NCI-H1105 treated with DMSO at 0.1 percent for 48 hours (cell line): ENCODE measurements at regions not wholly inside any gene's neighbourhood (a gene's known extent, or its start where the extent isn't known, plus 50 kb on each side); places are given as distances from the start of the nearest gene placed in this dataset.

Experiments
- DNase-seq: peaks from one replicate; lab custom pipeline; 2025; lab: John Stamatoyannopoulos, UW

DNA sequence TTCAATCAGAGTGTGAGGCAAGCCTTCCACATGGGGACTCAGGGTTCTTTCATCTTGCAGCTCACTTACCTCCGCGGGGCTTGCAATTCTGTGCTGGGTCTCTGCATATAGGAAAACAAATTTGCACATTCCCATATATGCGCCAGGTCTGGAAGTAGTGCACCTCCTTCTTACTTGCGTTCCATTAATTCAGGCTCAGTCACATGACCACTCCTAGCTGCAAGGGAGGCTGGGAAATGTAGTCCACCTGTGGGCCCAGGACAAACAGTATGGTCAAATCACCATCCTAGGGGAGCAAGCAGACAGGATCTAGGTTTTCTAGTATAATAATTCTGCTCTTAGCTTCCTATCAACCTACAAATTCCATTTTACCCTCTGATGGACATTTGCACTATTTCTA, 160.4 kb downstream of the AACS start:
- DNase-seq, result no peak

DNA sequence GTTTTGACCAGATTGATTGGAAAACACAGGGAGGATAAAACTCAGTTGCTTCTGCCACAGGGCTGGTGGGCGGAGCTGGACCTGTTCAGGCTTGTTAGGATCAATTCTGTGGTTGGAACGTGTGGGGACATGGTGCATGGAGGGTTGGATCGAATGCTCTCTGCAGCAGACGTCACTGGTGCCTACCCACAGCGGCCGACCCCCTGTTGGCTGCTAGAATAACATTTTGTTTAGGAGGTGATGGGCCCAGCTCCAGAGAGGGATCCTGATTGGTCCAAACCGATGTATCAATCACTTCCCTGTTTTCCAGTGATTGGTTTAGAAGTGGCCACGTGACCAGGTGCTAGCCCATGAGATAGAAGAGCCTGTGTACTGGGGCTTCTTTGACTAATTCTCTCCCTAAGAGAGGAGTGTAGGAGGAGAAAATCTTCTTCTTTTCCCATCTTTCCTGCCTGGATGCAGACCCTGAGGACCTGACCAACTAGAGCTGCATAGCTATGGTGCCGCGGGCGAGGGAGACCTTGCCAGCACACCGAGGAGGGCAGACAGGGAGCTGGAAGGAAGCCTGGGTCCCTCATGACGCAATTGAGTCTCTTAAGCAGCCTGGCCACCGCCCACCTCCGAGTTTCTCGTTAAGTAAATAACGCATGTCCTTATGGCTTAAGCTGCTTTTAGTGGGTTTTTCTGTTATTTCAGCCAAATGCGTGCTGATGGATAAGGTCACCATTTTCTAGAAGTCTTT, 163.5 kb downstream of the AACS start:
- DNase-seq, result peak; percentile 13

DNA sequence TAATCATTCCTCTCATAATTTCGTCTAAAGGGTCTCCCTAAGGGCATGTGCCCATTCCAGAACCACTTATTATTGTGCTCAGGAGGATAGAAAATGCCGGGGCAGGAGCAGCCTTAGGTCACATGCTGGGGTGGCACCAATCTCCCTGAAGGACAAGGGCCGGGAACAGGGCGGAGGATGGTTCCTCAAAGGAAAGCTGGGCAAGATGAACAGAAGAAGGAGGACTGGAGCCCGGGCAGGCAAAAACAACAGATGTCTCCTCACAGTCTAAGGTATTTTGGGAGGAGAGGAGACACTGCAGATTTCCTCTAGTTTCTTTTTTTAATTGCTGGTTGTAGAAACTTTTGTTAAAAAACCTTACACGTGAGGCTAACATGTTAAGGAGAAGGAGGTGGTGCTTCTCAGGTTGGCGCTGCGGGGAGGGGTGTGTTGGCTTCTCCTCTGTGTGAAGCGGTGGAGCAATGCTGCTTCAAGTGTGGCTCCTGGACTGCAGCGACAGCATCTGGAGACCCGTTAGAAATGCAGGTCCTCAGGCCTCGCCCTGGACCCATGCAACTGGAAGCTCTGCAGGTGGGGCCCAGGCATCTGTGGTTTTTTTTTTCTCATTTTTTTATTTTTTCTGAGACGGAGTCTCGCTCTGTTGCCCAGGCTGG, 164.8 kb downstream of the AACS start:
- no peak for DNase-seq

DNA sequence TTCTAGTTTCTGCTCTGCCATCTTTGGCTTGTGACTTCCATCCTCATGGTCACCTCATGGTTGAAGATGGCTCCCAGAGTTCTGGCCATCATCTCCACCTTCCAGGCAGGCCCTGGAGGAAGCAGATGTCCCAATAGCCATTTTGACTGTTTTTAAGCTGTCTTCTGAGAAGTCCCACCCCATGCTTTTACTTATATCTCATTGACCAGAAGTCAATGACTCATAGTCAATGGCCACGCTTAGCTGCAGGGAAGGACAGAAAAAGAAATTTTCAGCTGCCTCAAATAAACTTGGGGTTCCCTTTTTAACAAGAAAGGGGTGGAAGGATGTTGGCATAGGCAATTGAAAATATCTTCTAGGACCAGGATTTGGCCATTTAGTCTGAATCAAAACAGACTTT, 168.1 kb downstream of the AACS start:
- no peak for DNase-seq

DNA sequence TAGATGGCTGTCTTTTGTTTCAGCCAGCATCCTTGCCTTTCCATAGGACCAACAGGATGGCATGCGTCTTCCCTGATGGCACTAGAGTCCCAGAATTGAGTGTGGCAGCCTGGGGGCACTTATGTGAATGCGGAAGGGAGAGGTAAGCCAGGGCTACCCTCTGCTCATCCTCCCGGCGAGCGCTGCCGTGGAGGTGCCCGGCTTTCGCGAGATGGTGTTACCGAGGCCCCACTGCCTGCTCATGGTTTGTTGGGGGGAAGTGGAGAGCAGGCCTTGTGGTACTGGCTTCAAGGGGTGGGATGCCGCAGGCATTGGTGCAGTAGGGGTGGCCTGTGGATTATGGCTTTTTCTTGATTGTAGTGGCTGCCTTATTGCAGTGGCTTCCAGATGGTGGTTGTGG, 174.3 kb downstream of the AACS start:
- no peak for DNase-seq

DNA sequence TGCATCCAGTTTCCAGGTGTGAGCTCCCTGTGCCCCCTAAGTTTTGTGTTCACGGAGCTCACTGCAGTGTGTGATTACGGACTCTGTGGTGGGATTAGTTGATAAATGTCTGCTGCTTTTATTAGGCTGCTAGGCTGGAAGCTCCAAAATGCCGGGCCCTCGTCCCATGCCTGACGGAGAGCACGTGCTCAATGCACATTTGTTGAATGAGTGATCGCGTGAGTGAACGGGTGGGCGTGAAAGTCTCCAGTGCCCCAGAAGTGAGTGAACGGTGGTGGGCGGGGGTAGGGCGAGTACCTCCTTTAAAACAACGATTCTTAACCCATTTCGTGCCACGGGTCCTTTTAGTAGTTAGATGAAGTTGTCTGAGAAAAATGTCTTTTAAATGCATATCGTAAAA, 175.5 kb downstream of the AACS start:
- DNase-seq, result no peak

DNA sequence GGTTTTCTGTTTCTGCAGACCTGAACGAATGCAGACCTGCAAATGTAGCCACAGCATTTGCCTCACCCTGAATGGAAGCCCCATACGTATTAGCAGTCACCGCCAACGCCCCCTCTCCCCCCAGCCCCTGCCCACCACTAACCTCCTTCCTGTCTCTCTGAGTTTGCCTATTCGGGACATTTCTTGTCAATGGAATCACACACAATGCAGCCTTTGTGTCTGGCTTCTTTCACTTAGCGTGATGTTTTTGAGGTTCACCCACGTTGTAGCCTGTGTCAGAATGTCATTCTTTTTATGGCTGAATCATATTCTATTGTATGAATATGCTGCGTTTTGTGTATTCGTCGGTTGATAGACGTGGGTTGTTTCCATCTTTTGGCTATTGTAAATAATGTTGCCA, 178.6 kb downstream of the AACS start:
- DNase-seq, result no peak

DNA sequence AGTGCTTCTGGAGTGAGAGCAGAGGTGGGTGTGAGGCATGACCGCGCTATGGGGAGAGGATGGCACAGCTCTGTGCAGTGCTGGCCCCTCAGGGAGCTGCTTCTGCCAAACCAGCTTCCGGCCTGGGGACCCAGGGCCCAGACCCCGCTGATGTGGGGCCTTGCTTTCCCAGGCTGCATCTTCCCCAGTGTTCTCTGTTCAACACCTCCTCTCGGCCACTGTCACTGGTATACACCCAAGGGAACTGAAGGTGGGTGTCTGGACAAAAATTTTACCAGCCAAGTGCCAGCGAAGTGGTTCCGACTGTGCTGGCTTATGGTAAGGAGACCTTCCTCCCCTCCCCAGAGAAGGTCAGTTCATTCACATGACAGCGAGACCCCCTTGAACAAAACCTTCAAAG, 179.1 kb downstream of the AACS start:
- DNase-seq, result no peak

DNA sequence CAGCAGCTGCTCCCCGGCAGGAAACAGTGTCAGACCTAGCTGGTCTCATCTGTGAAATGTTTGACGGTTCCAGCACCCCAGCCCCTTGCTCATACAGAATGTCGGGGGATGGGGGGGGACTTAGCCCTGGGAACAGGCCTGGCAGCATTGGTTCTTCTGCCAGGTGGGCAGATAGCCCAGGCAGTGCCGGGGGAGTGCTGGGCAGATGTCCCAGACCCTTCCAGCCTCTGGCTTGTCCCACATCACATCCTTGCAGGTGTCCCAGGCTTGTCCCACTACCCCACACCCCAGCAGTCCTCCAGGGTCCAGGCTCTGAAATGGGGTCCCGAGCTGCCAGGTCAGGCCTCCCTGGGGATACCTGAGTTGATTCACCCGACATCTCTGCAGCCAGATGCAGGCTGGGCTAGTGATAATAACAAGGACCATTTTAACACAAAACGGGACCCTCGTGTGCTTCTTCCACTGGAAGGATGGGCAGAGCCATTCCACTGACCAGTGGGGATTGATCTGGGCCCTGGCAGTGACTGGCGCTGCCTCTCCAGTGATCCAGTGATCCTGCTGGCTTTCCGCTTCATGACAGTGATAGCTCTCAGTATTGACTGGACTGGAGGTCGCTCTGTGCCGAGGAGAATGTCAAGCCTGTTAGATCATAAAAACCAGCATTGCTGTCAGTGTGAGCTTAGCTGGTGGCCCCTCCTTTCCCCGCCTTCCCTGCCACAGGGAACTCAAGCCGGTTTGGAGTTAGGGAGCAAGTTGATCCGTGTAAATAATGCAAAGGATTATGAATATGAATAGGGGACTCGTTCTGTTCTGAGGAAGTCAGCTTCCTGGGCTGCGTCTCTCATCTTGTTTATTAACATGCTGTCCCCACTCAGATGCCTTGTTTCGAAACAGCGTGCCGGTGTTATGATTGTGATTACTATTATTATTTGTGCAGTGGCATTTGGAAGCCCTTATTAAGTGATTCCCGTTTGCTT, 180.6 kb downstream of the AACS start:
- DNase-seq, result no peak

DNA sequence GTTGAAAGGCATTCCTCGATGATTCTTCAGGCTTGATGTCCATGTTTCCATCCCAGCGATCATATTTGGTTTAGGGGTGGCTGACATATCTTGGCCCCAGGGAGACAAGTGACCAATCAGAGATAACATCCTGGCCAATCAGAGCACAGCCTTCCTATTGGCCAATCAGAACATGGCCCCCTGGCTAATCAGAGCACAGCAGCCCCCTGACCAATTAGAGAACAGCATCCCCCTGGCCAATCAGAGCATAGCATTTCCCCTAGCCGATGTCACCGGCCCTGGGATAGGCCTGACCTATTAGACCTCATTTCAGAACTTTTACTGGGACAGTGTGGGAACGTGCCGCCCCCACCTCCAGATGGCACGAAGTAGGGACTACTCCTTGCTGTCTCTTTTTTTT, 182.2 kb downstream of the AACS start:
- DNase-seq, result no peak

DNA sequence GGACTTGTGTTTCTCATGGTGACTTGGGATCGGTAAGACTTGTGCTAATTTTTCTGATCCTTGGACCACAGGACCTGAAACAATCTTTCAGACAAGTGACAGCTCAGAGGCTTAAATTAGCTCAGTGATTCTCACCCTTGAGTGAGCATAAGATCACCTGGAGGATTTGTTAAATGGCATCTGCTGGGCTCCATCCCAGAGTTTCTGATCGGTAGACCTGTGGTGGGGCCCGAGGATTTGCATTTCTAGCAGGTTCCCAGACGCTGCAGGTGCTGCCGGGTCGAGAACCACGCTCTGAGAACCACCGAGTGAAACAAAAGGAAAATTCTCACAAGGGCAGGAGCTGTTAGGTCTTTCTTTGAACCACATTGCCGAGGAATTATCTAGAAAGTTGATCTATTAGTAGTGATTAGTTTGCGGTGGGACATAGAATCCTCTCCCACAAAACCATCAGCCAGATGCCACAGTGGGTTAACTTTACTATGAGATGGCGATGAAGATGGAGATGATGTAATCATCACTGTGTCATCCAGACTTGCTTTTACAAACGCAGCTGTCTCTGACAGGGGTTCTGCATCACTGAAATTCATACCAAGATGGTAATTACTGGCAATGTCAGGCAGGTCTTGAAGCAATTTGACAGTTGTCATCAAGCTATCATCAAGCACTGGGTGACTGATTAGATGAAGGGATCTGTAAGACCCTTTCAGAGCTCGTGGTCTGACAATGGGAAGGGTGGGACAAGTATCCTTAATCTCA, 184.0 kb downstream of the AACS start:
- no peak for DNase-seq

DNA sequence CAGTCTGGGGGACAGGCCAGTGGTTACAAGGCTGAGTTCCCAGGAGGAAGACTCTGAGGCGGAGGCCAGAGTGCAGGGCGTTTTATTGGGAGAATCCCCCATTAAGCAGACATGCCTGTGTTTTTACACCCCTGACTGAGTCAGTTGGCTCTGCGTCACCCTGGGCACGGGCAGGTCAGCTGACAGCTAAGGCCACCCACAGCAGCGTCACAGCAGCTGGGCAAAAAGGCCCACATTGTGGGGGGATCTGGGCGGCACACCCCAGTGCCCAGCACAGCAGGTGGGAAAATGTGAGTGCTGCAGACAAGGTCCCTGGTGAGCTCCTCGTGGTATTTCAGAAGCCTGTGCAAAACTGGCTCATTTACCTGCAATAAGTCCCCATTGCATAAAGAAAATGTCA, 184.7 kb downstream of the AACS start:
- no peak for DNase-seq

DNA sequence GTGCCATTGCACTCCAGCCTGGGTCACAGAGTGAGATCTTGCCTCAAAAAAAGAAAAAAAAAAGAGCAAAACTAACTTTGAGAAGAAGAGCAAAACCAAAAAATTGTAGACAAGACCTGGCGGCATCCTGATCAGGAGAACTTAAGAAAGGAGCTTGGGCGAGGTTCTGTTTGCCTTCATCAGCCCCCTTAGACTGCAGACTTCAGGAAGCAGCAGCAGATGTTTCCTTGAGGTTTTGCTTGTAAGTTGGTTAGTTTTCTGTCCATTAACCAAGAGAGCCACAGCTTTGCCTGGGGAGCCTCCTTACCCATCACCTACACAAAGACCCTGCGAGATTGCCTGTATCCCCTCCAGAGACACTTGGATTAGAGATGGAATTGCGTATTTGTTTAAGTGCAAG, 189.0 kb downstream of the AACS start:
- DNase-seq, result no peak

DNA sequence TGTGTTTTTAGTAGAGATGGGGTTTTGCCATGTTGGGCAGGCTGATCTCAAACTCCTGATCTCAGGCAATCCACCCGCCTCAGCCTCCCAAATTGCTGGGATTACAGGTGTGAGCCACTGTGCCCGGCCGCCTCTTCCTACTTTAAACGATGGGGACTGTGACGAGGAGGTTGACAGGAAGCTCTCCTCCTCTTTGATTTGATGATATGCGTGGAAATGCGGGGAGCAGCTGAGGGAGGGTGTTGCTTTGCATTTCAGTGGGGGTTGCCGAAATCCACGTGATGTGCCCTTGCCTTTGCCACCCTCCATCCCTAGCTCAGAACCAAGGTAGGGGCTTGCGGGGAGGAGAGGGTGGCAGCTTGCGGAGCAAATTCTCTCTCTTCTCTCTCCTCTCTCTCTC, 189.6 kb downstream of the AACS start:
- DNase-seq, result no peak

DNA sequence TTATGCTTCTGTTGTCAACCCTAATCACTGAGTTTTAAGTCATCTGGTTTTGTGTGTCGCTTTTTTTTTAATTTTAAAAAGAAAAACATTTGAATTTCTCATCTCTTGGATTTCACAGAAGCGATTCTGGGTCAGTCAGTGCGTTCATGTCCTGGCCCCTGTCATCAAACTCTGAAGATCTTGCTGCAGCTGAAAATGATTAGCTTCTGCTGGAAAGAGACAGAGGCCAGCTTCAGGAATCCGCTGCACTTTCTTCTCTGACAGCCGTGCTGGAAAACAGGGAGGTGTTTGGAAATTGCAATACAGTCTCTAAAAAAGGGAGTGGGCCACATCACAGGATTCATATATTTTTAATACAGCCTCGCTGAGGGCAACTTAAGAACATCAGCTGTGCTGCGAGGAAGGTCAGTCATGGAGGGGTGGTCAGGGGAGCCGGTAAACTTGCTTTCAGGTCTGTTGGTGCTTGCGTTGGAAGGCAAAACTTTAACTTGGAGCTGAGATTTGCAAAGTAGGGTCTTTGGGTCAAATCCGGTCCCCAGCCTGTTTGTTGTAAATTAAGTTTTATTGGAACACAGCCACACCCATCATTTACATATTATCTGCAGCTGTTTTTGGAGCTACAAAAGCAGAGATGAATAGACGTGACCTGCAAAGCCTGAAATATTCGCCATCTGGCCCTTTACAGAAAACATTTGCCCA, 190.8 kb downstream of the AACS start:
- DNase-seq, result no peak

DNA sequence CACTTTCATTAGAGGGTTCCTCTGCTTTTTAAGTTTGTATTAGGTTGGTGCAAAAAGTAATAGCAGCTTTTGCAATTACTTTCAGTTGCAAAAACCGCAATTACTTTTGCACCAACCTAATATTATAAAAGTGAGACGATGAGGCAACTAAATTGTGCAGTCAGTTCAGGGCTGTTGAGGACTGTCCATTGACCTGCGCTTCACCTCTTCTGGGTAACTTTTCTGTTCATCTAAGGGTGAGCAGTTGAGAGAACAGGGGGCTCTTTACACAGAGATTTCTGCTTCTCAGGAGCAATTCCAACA, 191.3 kb downstream of the AACS start:
- no peak for DNase-seq

DNA sequence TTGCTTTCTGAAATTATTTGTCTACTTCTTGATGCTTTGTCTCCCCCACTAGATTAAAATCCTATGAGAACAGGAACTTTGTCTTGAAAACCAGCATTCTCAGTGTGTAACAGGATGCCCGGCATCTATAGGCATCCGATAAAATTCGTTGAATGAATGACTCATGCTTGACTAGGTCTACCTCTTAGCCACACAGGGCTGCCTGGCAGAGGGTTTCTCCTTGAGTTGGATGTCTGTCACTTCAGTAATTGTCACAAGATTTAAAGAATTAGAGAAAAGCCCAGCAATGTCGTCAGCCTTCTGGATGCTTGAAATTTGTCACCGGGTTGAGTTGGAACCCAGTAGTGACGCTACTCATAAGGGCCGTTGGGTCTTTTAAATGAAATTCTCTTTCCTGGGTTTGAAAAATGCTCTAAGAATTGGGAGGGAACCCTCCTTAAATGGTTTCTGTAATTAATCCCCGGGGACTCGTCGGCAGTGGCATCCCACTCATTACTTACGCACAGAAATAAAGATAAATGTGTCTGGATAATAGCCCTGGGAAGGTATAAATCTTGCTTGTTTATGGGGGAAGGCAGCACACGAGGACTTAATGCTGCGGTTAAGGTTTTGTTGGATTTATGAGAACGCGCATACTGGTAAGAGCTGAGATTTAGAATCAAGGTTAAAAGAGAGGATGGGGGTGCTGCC, 194.1 kb downstream of the AACS start:
- no peak for DNase-seq

DNA sequence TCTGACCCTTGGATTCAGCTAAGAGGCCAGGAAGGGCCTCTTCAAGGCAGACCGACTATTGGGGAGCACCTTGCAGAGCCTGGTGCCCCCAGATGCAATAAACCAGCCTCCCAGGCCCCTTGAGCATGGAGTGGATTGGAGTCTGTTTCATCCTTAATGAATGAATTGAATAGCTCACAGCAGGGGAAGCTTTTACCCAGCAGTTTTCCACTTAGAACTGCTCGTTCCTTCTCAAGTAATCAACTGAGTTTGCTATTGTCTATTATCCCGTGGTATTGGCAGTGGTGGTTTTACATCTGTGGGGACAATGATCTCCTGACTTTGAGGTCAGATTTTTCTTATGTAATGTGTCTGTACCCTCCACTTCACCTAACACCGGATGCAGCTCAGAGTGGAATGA, 197.6 kb downstream of the AACS start:
- DNase-seq, result no peak

DNA sequence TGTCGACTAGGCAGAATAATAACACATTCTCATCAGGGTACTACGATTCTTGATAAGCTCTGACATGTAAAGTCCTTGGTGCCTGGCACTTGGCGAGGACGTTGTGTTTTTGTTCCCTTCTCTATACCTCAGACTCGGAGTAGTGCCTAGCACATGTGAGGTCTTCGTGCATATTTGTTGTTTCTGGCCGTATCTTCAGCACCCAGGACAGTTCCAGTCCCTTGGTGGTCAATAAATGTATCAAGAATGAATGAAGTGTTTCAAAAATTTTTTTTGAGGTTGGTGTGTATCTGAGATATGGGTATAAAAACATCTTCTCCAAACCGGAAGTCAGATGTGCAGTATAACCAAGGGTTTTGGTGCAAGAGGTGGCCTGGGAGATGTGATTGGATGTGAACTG, 198.2 kb downstream of the AACS start:
- DNase-seq, result no peak

DNA sequence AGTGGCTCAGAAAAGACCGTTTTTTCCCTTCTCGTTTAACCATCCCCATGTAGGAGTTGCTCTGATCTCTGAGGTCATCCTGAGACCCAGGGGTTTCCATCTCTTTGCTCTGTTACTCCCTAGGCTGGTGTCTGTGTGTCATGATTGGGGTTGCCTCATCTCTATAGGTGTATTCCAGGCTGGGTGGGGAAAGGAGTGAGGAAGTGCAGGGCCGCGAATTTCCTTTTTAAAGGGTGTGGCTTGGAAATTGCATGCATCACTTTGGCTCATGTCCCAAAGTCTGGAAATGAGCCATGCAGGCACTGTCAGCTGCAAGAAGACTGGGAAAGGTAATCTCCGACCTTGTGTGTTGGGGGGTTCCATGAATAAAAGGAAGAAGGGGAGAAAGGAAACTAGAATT, 201.9 kb downstream of the AACS start:
- no peak for DNase-seq

DNA sequence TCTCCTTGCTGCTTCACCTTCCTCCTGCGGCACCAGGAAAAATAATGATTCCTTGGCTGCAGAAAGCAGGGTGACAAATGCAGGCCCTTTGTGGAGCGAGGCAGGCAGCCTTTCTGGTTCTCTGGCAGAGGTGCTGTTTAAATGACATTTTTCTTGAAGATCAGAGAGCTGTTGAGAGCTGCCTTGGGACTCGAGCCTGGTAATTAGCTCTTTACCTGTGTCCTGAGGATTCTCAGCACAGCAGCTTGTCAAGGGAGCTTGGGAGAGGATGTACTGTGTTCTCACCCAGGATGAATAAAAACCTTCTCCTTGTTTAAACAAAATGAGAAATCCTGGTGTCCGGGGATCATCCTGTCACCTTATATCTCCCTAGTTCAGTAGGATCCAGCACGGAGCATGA, 204.0 kb downstream of the AACS start:
- DNase-seq, result no peak
